Peyer's patch (tissue), 4 donors: ENCODE measurements at regions not wholly inside any gene's neighbourhood (a gene's known extent, or its start where the extent isn't known, plus 50 kb on each side); places are given as distances from the start of the nearest gene placed in this dataset.

Experiments used
- POLR2A ChIP-seq, 2 donors: fragments of 450-650 bp; IDR thresholded peaks; one replicate each; pipeline ENCODE4 v1.5.1; 2017; ENCODE audit warnings: antibody characterized with exemption in 2 of 2, mild to moderate bottlenecking in 2 of 2, moderate library complexity in 2 of 2
- TF ChIP-seq, protein P1 (sequence below), 6 experiments: fragments of 450-650 bp in 4 of 6; fragments of 200-600 bp in 2 of 6; sonication (generic) in 1 of 6; IDR thresholded peaks; one replicate each; pipeline ENCODE4 v1.5.1; 2017 to 2019; ENCODE audit warnings: antibody characterized with exemption in 6 of 6, mild to moderate bottlenecking in 3 of 6, moderate library complexity in 1 of 6

DNA sequence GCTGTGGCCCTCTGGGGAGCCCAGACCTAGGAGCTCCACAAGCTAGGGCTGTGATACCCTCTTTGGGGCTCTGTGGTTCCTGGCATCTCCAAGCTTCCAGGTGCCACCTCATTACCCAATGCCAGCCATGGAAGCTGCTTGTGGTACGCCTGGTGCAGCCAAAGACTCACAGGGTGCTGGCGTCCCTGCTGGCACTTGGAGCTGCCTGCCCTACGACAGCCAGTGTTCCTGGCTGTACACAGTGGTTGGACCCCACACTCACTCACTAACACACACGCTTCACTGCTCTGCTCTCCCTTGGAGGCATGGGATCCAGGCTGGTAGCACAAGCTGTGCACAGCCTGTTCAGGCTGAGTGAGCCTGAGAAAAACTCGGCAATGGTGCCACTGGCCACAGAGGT, 894.1 kb upstream of the PHF14 start:
- TF ChIP-seq, protein P1, sequence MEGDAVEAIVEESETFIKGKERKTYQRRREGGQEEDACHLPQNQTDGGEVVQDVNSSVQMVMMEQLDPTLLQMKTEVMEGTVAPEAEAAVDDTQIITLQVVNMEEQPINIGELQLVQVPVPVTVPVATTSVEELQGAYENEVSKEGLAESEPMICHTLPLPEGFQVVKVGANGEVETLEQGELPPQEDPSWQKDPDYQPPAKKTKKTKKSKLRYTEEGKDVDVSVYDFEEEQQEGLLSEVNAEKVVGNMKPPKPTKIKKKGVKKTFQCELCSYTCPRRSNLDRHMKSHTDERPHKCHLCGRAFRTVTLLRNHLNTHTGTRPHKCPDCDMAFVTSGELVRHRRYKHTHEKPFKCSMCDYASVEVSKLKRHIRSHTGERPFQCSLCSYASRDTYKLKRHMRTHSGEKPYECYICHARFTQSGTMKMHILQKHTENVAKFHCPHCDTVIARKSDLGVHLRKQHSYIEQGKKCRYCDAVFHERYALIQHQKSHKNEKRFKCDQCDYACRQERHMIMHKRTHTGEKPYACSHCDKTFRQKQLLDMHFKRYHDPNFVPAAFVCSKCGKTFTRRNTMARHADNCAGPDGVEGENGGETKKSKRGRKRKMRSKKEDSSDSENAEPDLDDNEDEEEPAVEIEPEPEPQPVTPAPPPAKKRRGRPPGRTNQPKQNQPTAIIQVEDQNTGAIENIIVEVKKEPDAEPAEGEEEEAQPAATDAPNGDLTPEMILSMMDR (IDR thresholded peaks at IDR 0.05): no peak
- no peak for TF ChIP-seq POLR2A (IDR thresholded peaks at IDR 0.05)
